COR-L47 (cell line): ENCODE measurements at regions not wholly inside any gene's neighbourhood (a gene's known extent, or its start where the extent isn't known, plus 50 kb on each side); places are given as distances from the start of the nearest gene placed in this dataset.

Source experiments
- DNase-seq: peaks from one replicate; lab custom pipeline; 2025; lab: John Stamatoyannopoulos, UW

- DNase-seq: no peak
Observed at GRCh38 chr18:55847960-55848359, 260.0 kb upstream of the TCF4 start.

GRCh38 chr18:55845221-55845620, 257.2 kb upstream of the TCF4 start:
- DNase-seq: peak; percentile 65

GRCh38 chr18:55844382-55844781, 256.4 kb upstream of the TCF4 start:
- DNase-seq: no peak

- DNase-seq: no peak
Observed at GRCh38 chr18:55841314-55841713, 253.3 kb upstream of the TCF4 start.

- no peak for DNase-seq
Observed at GRCh38 chr18:55840601-55841170, 252.7 kb upstream of the TCF4 start.

- DNase-seq: no peak
Observed at GRCh38 chr18:55839343-55839742, 251.4 kb upstream of the TCF4 start.

- no peak for DNase-seq
Observed at GRCh38 chr18:55838841-55839240, 250.8 kb upstream of the TCF4 start.

- DNase-seq: no peak
Observed at GRCh38 chr18:55838319-55838718, 250.3 kb upstream of the TCF4 start.

GRCh38 chr18:55833543-55833942, 245.6 kb upstream of the TCF4 start:
- no peak for DNase-seq

GRCh38 chr18:55830544-55830943, 242.6 kb upstream of the TCF4 start:
- DNase-seq: no peak

GRCh38 chr18:55821219-55821618, 233.2 kb upstream of the TCF4 start:
- no peak for DNase-seq

- no peak for DNase-seq
Observed at GRCh38 chr18:55819448-55819847, 231.5 kb upstream of the TCF4 start.

GRCh38 chr18:55818284-55818683, 230.3 kb upstream of the TCF4 start:
- DNase-seq: no peak

- DNase-seq: no peak
Observed at GRCh38 chr18:55811925-55812324, 223.9 kb upstream of the TCF4 start.

- no peak for DNase-seq
Observed at GRCh38 chr18:55805666-55806065, 217.7 kb upstream of the TCF4 start.

- DNase-seq: no peak
Observed at GRCh38 chr18:55795101-55795669, 207.2 kb upstream of the TCF4 start.

GRCh38 chr18:55794288-55795052, 206.5 kb upstream of the TCF4 start:
- no peak for DNase-seq

- no peak for DNase-seq
Observed at GRCh38 chr18:55790296-55790695, 202.3 kb upstream of the TCF4 start.

GRCh38 chr18:55787536-55788073, 199.6 kb upstream of the TCF4 start:
- DNase-seq: no peak

- DNase-seq: no peak
Observed at GRCh38 chr18:55786651-55787272, 198.8 kb upstream of the TCF4 start.

- no peak for DNase-seq
Observed at GRCh38 chr18:55783921-55784320, 195.9 kb upstream of the TCF4 start.

GRCh38 chr18:55781481-55781957, 193.5 kb upstream of the TCF4 start:
- peak; percentile 84 for DNase-seq
